K562 (cell line): ENCODE measurements at regions not wholly inside any gene's neighbourhood (a gene's known extent, or its start where the extent isn't known, plus 50 kb on each side); places are given as distances from the start of the nearest gene placed in this dataset.

Experiments used
- C11orf30 ChIP-seq: fragments of 450-650 bp; IDR thresholded peaks from 2 replicates; pipeline ENCODE4 v1.6.1; 2016; ENCODE audit warnings: low read depth, mild to moderate bottlenecking
- CEBPG ChIP-seq, 3 experiments: fragments of 200-800 bp in 1 of 3; sonication (Bioruptor generic) in 1 of 3; sonication (generic) in 1 of 3; formaldehyde crosslinking in 1 of 3; IDR thresholded peaks in 2 of 3; conservative IDR thresholded peaks in 1 of 3; 2 replicates each; pipeline versions ENCODE4 v1.6.1 to v1.8.0; 2016 to 2022; ENCODE audit warnings: missing compliant biosample characterization in 2 of 3, missing genetic modification characterization in 2 of 3, mild to moderate bottlenecking in 1 of 3, missing genetic modification reagents in 1 of 3
- EP400 ChIP-seq: fragments of 450-650 bp; IDR thresholded peaks from 2 replicates; pipeline ENCODE4 v1.6.1; 2017; ENCODE audit warnings: antibody characterized with exemption, mild to moderate bottlenecking, moderate library complexity
- FOXK2 ChIP-seq, 2 experiments: fragments of 450-650 bp; IDR thresholded peaks in 1 of 2; conservative IDR thresholded peaks in 1 of 2; 2 replicates each; pipeline ENCODE4 v1.6.1; 2016; ENCODE audit warnings: low read depth in 2 of 2, mild to moderate bottlenecking in 1 of 2
- HCFC1 ChIP-seq: IDR thresholded peaks from 2 replicates; pipeline ENCODE4 v1.6.1; 2012; ENCODE audit warnings: low read depth, low read length, improper control_type of control experiment
- HDAC1 ChIP-seq, 2 experiments: fragments of 450-650 bp; IDR thresholded peaks; 2 replicates each; pipeline ENCODE4 v1.6.1; 2016 to 2017; ENCODE audit warnings: inconsistent platforms in 1 of 2, mild to moderate bottlenecking in 1 of 2, moderate library complexity in 1 of 2
- HDAC6 ChIP-seq: IDR thresholded peaks from 2 replicates; pipeline ENCODE4 v1.6.1; 2012; ENCODE audit warnings: low read depth, mild to moderate bottlenecking, control low read depth, inconsistent platforms, low read length, moderate library complexity
- HOXB6 ChIP-seq: fragments of 250-450 bp; sonication (Bioruptor Pico); IDR thresholded peaks from 2 replicates; pipeline ENCODE4 v1.5.1; 2022; ENCODE audit warnings: mild to moderate bottlenecking, borderline replicate concordance
- KLF10 ChIP-seq: fragments of 250-450 bp; sonication (Bioruptor Pico); IDR thresholded peaks from 2 replicates; pipeline ENCODE4 v1.6.1; 2021; ENCODE audit warnings: matching md5 sums
- NR1H2 ChIP-seq: sonication (generic); formaldehyde crosslinking; IDR thresholded peaks from 2 replicates; pipeline ENCODE4 v1.4.0; 2020; ENCODE audit warnings: mild to moderate bottlenecking, missing genetic modification reagents
- RBM25 ChIP-seq: fragments of 200-400 bp; formaldehyde crosslinking; IDR thresholded peaks from 2 replicates; pipeline ENCODE4 v1.6.1; 2018; ENCODE audit warnings: low read length, low read depth, moderate library complexity; ENCODE audit not compliant: severe bottlenecking
- SLC30A9 ChIP-seq: fragments of 250-450 bp; sonication (Bioruptor Pico); IDR thresholded peaks from 2 replicates; pipeline ENCODE4 v1.8.0; 2022; ENCODE audit warnings: mild to moderate bottlenecking, moderate library complexity
- SMARCB1 ChIP-seq: IDR thresholded peaks from 2 replicates; pipeline ENCODE4 v1.6.1; 2011; ENCODE audit warnings: improper control_type of control experiment, low read depth; ENCODE audit not compliant: insufficient read length
- SPI1 ChIP-seq: IDR thresholded peaks from 2 replicates; pipeline ENCODE4 v1.6.1; 2011; ENCODE audit warnings: low read depth, low read length, control low read depth, borderline replicate concordance
- STAT5A ChIP-seq: IDR thresholded peaks from 2 replicates; pipeline ENCODE4 v1.6.1; 2012; ENCODE audit warnings: low read length, inconsistent platforms, borderline replicate concordance
- U2AF1 ChIP-seq: fragments of 200-400 bp; formaldehyde crosslinking; optimal IDR thresholded peaks from 2 replicates; pipeline ENCODE3; 2017; ENCODE audit warnings: mild to moderate bottlenecking, low read depth, low read length, moderate library complexity
- ZBTB26 ChIP-seq: fragments of 450-650 bp; formaldehyde crosslinking; IDR thresholded peaks from 2 replicates; pipeline ENCODE4 v1.4.0; 2022; ENCODE audit warnings: missing genetic modification characterization
- ZNF347 ChIP-seq: fragments of 450-650 bp; formaldehyde crosslinking; IDR thresholded peaks from 2 replicates; pipeline ENCODE4 v1.4.0; 2020; ENCODE audit warnings: low read depth, mild to moderate bottlenecking, moderate library complexity
- ZNF518B ChIP-seq: fragments of 250-450 bp; sonication (Bioruptor Pico); IDR thresholded peaks from 2 replicates; pipeline ENCODE4 v1.5.0; 2021; ENCODE audit warnings: mild to moderate bottlenecking, moderate library complexity
- ZNF77 ChIP-seq: fragments of 250-450 bp; sonication (Bioruptor Pico); IDR thresholded peaks from 2 replicates; pipeline ENCODE4 v1.5.0; 2020
- TF ChIP-seq, protein P1 (sequence below), 2 experiments: IDR thresholded peaks; 2 replicates each; pipeline ENCODE4 v1.6.1; 2011; ENCODE audit warnings: borderline replicate concordance in 1 of 2, control low read depth in 1 of 2, low read depth in 1 of 2, low read length in 1 of 2, mild to moderate bottlenecking in 1 of 2, mixed read lengths in 1 of 2, moderate library complexity in 1 of 2; ENCODE audit not compliant: insufficient read depth in 1 of 2, insufficient read length in 1 of 2, poor library complexity in 1 of 2, severe bottlenecking in 1 of 2; ENCODE audit errors: extremely low read depth in 1 of 2
- TF ChIP-seq, protein P2 (sequence below), 2 experiments: fragments of 200-800 bp in 1 of 2; sonication (Bioruptor generic) in 1 of 2; sonication (generic) in 1 of 2; formaldehyde crosslinking in 1 of 2; IDR thresholded peaks in 1 of 2; conservative IDR thresholded peaks in 1 of 2; 2 replicates each; pipeline versions ENCODE4 v1.5.0 to v1.6.1; 2016 to 2020; ENCODE audit warnings: missing compliant biosample characterization in 1 of 2, missing genetic modification characterization in 1 of 2, missing genetic modification reagents in 1 of 2

DNA sequence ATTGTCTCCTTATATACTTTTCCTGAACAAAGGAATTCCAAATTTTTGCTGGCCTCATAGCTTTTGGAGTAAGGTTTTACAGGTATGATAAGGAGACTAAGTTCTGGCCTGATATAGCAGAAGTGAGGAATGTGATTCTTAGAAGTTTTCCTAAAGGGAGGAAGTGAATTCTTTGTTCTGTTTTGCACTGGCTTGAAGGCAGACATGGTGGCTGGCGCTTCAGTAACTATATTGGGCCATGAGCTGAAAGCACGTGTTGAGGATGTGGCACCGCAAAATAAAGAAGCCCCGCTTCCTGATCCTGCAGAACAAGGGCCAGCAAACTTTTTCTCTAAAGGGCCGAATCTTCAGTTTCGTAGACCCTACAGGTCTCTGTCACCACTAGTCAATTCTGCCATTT is 224.2 kb downstream of the SNX18 start (continued):
- no peak for TF ChIP-seq SLC30A9 (CRISPR knock-in tag)
- TF ChIP-seq, protein P1, sequence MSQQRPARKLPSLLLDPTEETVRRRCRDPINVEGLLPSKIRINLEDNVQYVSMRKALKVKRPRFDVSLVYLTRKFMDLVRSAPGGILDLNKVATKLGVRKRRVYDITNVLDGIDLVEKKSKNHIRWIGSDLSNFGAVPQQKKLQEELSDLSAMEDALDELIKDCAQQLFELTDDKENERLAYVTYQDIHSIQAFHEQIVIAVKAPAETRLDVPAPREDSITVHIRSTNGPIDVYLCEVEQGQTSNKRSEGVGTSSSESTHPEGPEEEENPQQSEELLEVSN (IDR thresholded peaks at IDR 0.05; ENCODE audit: borderline replicate concordance in 1 of 2, extremely low read depth in 1 of 2, insufficient read depth in 1 of 2, insufficient read length in 1 of 2, low read depth in 1 of 2, low read length in 1 of 2, poor library complexity in 1 of 2, severe bottlenecking in 1 of 2), result peak in 1 of 2 experiments; percentile 35
- TF ChIP-seq ZNF77 (CRISPR knock-in tag), result no peak
- peak; percentile 68; the same call in 1 of the 2 replicates for TF ChIP-seq SPI1
- TF ChIP-seq RBM25, result no peak
- no peak for TF ChIP-seq FOXK2 (conservative IDR thresholded peaks at IDR 0.05 in 1 of 2, IDR thresholded peaks at IDR 0.05 in 1 of 2; ENCODE audit: low read depth in 2 of 2)
- TF ChIP-seq NR1H2 (CRISPR knock-in tag), result no peak
- no peak for TF ChIP-seq HDAC1 (IDR thresholded peaks at IDR 0.05)
- no peak for TF ChIP-seq STAT5A
- no peak for TF ChIP-seq HOXB6 (CRISPR knock-in tag)
- TF ChIP-seq HCFC1, result no peak
- TF ChIP-seq EP400, result 0 out of 2 replicates have a peak, but pooled peaks have one; percentile 6
- TF ChIP-seq SMARCB1, result no peak
- TF ChIP-seq ZNF518B, result no peak
- TF ChIP-seq, protein P2, sequence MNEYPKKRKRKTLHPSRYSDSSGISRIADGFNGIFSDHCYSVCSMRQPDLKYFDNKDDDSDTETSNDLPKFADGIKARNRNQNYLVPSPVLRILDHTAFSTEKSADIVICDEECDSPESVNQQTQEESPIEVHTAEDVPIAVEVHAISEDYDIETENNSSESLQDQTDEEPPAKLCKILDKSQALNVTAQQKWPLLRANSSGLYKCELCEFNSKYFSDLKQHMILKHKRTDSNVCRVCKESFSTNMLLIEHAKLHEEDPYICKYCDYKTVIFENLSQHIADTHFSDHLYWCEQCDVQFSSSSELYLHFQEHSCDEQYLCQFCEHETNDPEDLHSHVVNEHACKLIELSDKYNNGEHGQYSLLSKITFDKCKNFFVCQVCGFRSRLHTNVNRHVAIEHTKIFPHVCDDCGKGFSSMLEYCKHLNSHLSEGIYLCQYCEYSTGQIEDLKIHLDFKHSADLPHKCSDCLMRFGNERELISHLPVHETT (CRISPR knock-in tag; conservative IDR thresholded peaks at IDR 0.05 in 1 of 2, IDR thresholded peaks at IDR 0.05 in 1 of 2), result no peak
- TF ChIP-seq U2AF1, result no peak
- no peak for TF ChIP-seq ZNF347 (CRISPR knock-in tag)
- TF ChIP-seq KLF10 (CRISPR knock-in tag), result no peak
- no peak for TF ChIP-seq C11orf30
- TF ChIP-seq ZBTB26 (CRISPR knock-in tag), result no peak
- TF ChIP-seq CEBPG (CRISPR knock-in tag; IDR thresholded peaks at IDR 0.05), result no peak
- TF ChIP-seq CEBPG (tag; conservative IDR thresholded peaks at IDR 0.05 in 1 of 2, IDR thresholded peaks at IDR 0.05 in 1 of 2), result no peak
- no peak for TF ChIP-seq HDAC6
